ENCODE measurements at regions not wholly inside any gene's neighbourhood (a gene's known extent, or its start where the extent isn't known, plus 50 kb on each side); places are given as distances from the start of the nearest gene placed in this dataset.
"Not testable (repeated sequence)": the region's sequence is repeated elsewhere in the genome, so short reads cannot be mapped to it uniquely, and the experiment has no call there.

DNA sequence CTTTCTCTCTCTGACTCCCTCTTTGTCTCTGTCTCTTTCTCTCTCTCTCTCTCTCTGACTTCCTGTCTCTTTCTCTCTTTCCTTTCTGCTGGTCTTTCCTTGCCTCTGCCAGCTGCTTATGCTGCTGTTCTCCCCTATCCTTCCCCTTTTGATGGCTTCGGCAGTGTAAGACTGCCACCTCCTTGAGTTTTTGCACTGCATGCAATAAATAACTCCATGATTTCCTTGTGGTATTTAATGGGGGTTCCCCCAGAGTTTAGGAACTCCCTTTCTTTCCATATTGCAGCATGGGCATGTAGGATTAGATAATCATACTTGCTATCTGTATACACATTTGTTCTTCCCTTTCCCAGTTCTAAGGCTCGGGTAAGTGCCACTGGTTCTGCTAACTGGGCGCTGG is 157.8 kb upstream of the BANK1 start:
- TF ChIP-seq, protein P1, sequence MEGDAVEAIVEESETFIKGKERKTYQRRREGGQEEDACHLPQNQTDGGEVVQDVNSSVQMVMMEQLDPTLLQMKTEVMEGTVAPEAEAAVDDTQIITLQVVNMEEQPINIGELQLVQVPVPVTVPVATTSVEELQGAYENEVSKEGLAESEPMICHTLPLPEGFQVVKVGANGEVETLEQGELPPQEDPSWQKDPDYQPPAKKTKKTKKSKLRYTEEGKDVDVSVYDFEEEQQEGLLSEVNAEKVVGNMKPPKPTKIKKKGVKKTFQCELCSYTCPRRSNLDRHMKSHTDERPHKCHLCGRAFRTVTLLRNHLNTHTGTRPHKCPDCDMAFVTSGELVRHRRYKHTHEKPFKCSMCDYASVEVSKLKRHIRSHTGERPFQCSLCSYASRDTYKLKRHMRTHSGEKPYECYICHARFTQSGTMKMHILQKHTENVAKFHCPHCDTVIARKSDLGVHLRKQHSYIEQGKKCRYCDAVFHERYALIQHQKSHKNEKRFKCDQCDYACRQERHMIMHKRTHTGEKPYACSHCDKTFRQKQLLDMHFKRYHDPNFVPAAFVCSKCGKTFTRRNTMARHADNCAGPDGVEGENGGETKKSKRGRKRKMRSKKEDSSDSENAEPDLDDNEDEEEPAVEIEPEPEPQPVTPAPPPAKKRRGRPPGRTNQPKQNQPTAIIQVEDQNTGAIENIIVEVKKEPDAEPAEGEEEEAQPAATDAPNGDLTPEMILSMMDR (IDR thresholded peaks at IDR 0.05; ENCODE audit: low read depth, low read length, poor library complexity, severe bottlenecking) = not testable (repeated sequence)
- TF ChIP-seq EZH2phosphoT487 (IDR thresholded peaks at IDR 0.05; ENCODE audit: borderline replicate concordance, low read length) = not testable (repeated sequence)
